NCI-H345 treated with DMSO at 0.1 percent for 48 hours (cell line): ENCODE measurements at regions not wholly inside any gene's neighbourhood (a gene's known extent, or its start where the extent isn't known, plus 50 kb on each side); places are given as distances from the start of the nearest gene placed in this dataset.
"Not testable (repeated sequence)": the region's sequence is repeated elsewhere in the genome, so short reads cannot be mapped to it uniquely, and the experiment has no call there.

Source experiments
- DNase-seq: peaks from one replicate; lab custom pipeline; 2025; ENCODE audit not compliant: unreplicated experiment; lab: John Stamatoyannopoulos, UW

DNA sequence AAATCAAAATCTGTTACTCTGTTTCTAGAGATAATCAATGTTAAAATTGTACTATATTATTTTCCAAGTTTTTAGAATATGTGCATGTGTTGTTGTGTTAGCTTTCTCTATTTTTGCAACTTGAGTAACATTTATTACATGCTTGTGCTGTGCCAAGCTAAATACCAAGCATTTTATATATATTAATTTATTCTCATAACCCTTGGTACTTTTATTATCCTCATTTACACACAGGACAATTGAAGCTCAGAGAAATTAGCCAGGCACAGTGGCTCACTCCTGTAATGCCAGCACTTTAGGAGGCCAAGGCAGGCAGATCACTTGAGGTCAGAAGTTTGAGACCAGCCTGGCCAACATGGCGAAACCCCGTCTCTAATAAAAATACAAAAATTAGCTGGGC lies 254.0 kb upstream of the DMRT1 start:
- DNase-seq: no peak

DNA sequence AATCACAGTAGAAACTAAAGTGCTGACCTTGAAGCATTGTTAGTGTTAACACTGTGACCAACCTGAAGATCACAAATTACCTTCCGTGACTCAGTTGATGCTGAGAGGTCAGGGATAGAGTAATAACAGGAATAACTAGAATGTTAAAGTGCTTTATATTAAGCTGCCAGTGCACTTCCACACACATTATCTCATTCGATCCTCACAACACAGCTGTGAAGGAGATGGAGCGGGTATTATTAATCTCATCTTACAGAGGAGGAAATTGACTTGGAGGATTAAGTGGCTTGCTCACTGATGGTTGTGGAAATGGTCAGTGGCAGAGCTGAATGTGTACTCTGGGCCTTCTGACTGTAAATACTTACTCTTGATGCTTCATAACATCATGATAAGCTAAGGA lies 252.5 kb upstream of the DMRT1 start:
- DNase-seq: no peak

DNA sequence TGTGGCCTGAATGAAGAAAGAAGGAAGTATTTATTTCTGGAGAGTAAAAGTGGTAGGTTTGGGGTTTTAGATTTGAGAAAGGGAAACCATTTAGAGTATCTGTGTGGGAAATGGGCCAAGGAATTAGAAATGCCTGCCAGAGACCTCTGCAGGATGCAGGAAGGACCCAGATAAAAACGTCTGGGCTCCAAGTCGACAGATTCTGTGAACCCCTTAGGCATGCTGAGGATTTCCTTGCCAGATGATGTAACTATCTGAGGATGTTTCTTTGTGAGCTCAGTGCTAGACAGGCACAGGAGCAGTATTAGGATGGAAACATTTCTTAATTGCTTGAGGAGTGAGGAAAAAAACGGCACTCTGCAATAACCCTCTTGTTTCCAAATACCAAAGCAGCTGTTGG lies 251.8 kb upstream of the DMRT1 start:
- DNase-seq: no peak

DNA sequence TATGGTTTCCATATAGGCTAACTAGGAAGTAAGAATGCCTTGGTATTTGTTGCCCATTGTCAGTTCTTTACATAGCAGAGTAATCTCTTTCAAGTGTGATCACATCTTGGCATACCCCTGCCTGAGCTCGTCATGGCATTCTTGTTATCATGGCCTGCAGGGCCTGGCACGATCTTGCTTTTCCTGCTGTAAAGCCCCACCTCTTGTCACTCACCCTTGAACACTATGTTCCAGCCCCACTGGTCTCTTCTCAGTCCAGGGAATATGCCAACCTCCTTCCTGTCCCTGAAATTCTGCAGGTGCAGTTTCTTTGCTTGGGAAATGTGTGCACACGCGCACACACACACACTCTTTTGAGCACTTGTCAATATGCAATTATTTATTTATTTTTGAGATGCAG lies 250.2 kb upstream of the DMRT1 start:
- no peak for DNase-seq

DNA sequence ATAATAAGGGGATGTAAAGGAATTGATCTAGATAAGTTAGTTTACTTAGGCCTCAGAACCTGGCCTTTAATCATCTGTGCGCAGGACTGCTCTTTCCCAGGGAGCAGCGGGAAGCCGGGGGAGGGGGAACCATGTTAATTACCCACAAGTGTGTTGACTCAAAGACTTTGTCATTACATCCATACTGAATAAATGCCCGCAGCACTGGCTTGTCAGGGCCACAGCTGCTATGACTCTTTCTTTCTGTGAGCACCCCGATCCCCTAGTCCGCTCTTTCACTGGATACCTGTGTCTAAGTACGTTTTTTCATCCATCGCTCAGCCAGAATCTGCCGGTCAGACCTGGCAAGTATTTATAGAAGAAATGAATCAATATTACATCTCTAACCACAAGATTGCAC lies 249.3 kb upstream of the DMRT1 start:
- DNase-seq: no peak

DNA sequence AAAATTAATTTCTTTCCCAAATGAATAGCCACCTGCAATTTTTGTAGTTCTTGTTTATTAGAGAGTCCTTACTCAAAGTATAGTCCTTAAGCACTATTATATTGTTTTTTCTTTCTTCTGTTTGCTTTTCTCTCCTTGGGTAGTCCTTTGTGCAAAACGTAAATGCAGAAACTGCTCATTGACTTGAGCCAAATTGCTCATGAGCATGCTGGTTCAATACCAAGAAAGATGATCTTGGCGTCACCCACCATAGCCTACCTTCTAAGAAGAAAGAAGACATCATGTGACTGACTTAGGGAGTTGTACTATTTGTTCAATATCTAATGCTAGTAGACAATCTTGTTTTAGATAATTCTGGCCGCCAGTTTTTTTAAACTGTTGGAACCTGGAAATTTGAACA lies 248.8 kb upstream of the DMRT1 start:
- no peak for DNase-seq

DNA sequence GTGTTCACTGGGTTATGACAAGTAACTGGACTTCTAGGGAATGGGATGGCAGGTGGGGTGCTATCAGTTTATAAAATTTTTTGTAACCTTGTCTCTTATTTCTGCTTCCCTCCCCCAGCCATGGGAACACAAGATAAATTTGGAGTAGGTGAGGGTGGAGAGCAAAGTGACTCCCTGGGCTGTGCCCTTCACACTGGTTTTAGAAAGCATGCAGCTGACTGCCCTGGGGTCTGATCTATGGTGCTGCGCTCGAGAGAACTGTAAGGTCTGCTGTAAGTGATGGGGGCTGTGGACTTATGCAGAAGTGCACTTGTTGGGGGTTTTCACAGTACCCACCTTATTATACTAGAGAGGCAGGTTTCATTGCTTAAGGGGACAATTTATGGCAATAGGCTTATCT lies 247.7 kb upstream of the DMRT1 start:
- no peak for DNase-seq

DNA sequence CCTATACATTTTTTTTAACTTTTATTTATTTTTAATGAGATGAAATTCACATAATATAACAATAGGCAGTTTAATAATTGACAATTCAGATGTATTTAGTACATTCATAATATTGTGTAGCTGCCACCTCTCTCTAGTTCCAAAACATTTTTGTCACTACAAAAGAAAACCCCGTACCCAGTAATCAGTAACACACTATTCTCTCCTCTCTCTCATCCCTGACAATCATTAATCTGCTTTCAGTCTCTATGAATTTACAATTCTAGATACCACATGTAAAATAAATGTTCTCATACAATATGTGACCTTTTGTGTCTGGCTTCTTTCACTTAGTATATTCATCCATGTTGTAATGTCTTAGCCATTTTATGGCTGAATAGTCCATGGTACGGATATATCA lies 244.8 kb upstream of the DMRT1 start:
- no peak for DNase-seq

DNA sequence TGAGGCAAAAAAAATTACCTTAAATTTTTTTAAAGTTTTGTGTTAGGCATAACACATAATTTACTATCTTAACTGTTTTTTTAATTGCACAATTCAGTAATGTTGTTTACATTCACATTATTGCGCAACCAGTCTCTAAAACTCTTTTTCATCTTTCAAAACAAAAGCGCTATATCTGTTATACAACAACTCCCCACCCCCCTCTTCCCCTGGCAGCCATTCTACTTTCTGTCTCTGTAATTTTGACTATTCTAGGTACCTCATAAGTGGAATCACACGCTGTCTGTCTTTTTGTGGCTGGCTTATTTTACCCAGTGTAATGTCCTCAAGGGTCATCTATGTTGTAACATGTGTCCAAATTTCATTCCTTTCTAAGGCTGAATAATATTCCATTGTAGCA lies 241.5 kb upstream of the DMRT1 start:
- DNase-seq: no peak

DNA sequence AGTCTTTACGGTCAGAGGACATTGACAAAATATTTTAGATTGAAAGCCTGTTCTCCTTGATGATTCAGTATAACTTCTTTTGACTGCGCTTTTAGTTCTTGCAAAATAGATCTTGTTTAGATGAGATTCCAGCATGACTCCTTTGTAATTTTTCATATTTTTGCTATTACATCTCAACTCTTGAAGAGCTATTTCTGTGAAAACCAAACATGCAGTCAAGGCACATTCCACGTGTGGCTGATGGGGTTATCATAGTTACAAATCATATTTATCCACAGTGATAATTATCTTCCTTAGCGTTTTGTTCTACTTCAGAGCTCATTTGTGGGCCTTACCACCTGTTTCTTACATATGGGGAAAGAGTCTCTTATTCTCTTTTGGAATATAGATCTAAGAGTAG lies 238.8 kb upstream of the DMRT1 start:
- no peak for DNase-seq

DNA sequence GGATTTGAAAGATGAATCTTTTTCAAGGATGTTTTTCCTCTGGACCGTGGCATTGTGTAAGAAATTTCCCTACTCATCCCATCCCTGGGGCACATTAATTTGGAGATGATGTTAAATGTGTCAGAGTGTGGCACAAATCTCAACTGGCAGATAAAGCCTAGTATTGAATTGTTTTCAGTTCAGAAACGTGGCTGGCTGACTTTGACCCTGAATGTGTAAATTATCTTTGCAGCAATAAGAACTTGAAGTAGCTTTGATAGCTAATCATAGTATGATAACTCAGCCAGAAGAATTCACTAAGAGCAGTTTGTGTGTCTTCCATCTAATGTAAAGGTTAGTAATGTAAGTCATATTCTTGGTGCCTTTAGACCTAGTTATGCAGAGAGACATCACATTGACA lies 238.4 kb upstream of the DMRT1 start:
- DNase-seq: no peak

DNA sequence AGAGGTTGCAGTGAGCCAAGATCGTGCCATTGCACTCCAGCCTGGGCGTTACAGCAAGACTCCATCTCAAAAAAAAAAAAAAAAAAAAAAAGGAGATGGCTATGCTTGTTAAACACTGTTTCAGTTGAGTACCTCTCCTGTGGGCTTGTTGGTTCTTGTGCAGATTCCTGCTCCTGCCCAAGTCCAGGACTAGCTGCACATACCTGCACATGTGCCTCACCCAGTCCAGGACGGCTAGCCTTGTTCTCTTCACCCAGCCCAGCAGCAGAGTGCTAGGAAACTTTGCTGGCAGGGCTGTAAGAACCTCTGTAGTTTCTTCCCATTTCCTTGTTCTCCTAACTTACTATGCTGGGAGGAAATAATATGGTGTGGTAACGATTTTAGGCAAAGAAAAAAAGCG lies 234.1 kb upstream of the DMRT1 start:
- no peak for DNase-seq

DNA sequence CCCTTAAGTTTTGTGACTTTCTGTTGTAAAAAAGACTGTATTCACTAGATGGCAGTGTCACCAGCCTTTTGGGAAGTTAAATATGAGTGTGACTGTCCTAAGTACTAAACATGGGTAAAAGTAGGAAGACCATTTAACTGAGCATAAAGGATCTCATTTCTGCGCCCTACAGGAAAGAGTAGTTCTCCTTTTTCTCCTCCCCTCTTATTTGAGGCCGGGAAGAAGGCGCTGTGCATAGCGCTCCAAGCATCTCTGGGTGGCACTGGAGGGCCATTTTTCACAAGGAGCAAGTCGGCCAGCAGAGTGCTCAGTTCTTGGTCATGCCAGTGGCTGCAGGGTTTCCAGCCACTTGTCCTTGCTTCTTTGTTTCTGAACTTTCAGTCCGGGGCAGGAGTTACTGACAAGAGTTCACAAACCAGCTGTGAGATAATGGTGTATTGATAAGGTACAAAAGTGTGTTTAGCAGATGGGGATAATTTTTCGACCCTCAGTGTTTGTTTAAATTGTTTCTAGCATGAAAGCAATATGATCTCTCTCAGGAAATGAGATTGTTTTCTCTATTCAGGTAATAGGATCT lies 227.6 kb upstream of the DMRT1 start:
- peak; percentile 4 for DNase-seq

DNA sequence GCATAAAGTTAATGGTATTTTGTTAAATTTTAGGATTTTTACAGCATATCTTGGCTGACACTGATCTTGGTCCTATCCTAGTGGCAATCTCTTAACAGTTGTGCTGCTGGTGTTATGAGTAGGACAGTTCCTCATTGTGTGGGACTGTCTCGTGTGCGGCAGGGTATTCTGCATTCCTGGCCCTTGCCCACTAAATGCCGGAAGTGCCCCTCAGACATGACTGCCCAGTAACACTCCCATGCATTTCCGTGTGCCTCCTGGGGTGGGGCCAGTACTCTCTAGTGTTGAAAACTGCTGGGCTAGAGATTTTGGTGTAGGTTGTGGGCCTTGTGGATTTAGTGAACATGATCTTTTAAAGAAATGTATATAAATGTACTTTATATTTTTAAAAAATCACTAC lies 227.1 kb upstream of the DMRT1 start:
- no peak for DNase-seq

DNA sequence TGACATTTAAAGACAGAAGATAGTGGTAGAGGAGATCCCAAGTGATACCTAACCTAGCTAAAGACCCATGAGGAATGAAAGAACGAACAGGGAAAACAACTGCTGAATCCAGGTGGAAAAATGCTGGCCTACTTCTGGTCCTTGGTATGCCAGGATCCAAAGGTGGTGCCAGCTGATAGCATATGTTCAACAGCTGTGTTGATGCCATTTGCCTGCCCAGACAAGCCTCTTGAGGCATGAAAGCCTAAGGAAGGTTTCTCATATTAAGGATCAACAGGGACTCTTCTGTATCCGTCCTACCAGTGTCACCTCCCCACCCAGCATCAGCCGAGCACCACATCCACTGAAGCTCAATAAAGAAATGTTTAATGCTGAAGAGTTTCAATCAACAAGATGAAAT lies 225.7 kb upstream of the DMRT1 start:
- no peak for DNase-seq

DNA sequence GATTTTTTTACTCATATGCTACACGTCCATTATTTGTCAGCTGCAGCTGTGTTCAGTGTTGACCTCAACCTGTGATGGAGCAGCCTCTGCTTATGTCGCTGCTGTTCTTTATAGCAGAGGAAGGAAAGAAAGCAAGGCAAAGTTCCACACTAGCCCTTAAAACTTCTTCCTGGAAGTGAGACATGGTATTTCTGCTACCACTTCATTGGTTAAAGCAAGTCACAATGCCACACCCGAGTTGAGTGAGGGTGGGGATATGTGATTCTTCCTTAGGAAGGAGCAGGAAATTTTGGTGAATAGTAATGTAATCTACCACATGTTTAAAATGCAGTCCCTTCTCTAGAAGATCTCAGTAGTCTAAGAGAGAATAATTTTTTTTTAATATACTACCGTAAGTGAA lies 224.8 kb upstream of the DMRT1 start:
- DNase-seq: no peak

DNA sequence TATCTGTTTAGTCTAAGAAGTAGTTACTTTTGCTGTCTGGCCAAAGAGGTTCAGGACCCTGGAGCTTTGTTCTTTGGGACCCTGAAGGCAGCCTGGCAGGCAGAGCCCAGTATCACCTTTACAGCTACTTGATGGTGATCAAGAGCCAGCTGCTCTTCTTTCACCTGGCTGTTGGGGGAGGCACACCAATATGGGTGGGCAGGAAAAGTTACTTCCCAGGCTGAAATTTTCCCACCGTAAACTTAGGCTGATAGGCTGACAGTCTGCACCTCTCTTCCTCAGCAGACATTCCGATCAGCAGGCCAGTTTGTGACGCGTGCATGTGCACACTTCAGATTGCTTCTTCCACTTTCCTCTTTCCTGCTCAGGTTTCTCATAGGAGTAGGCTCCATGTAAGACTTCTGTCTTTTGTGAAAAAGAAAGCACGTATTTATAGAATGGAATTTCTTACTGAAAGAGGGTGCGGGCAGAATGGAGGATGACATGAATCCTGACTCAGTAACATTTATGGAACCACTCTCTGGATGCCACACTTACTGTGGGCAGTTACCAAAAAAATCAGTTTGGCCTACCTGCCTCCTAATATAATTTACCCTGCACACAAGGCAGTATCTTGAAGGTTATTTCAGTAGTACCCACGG lies 223.9 kb upstream of the DMRT1 start:
- no peak for DNase-seq

DNA sequence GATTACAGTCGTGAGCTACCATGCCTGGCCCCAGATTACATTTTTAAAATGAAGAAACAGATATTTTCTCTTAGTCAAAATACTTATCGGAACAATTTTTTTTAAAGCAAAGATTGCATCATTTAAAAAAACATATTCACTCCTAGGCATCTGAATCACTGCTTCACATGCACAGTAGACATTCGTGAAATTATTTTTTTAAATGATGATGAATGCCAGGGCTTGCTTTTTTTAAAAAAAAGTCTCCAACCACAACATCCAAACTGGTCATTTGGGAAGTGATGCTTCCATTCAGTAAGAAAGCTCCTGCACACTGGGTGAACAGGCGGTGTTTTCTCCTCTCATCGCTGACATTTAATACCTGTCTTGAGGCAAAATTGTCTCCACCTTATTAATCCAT lies 223.0 kb upstream of the DMRT1 start:
- DNase-seq: no peak

DNA sequence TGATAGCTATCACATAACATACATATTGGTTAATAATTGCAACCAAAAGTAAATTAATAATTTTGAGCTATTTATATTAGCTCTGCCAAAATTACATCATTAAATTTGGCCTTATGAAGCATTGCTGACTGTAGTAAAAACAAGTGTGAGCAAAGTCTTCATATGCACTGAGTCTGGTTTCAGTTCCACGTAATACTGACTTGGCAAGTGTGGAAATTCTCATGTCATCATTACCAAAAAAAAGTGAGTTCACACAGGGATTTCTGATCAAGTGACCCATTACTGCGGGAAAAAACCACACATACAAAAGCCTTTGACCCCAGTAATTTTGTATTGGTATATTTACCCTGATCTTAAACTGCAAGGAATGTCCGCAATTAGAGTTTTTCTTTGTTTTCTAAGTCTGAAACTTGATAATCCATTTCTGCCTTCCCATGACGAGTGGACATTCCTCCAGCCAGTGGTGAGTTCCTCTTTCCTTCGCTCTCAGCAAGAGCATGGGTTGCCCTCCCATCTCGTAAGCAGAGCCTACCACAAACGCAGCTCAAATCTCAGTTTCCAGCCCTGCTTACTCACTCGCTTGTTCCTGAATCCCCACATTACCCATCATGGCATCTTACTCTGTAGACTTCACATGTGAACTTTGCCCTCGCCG lies 220.2 kb upstream of the DMRT1 start:
- DNase-seq: no peak

DNA sequence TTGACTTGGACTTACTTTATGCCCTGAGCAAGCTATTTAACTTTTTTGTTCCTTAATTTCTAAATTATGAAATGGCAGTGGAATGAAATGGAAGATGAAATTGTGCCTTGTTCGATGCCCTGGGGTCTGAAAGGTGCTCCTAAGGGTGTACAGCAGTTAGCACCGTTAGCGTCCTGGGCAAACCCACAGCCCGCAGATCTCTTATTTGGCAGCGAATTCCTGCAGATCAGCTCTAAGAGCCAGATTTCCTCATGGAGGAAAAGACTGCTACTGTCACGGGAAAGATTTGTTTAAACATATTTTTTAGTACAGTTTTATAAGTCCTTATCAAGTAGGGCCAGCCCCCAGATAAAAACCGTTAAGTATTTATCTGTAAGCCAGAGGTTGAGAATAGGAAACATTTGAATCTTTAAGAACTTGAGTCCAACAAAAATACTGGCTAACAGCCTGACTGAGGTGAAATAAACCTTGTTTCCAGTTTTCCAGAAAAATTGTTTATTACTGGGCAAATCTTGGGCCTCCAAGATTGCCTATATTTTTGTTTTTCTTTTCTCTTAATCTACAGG lies 216.5 kb upstream of the DMRT1 start:
- DNase-seq: no peak

DNA sequence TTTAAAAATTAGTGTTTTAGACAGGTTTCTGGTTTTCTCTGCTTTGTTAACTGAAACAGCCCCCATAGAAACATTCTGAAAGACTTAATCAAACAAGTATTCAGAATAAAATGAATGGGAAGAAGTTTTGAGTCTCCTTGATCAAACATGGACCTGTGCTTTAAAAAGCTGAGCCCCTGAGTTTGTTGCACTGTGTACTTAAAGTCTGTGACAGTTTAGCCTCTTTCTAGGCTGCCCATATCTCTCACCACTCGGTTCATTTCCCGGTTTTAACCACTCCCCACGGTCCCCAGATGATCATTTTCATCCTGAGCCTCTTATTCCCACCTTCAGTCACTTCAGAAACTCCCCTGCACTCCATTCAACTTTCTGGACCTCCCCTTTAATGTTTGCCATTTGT lies 215.9 kb upstream of the DMRT1 start:
- DNase-seq: no peak

DNA sequence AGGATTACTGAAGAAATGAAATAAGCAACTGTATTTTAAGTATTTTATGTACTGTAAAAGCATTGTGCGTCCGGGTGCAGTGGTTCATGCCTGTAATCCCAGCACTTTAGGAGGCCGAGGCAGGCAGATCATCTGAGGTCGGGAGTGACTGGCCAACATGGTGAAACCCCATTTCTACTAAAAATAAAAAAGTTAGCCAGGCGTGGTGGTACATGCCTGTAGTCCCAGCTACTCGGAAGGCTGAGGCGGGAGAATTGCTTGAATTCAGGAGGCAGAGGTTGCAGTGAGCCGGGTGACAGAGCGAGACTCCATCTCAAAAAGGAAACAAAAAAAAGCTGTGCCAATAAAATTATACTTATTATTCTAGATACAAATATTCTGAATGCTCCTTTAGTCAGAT lies 215.4 kb upstream of the DMRT1 start:
- not testable (repeated sequence) for DNase-seq

DNA sequence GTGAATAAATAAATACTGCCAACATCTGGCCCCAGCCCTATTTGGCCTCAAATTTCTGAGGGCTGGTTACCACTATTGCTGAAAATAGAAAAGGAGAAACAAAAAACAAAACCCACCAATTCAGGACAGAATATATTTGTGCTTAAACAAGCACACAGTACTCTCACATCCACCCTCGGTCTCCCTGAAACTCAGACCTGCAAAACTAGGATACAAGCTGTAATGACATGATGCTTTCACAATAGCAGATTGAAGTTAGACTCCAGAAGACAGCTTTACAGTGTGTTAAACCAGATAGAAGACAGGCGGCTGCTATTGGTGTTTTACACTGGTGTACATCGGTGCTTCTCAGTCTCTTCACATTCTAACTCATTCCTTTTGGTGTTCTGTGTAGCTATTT lies 214.9 kb upstream of the DMRT1 start:
- no peak for DNase-seq
